IPS DF 4.7 (cell line): ENCODE measurements at regions not wholly inside any gene's neighbourhood (a gene's known extent, or its start where the extent isn't known, plus 50 kb on each side); places are given as distances from the start of the nearest gene placed in this dataset.
A peak's percentile ranks its signal among the peaks of the same experiment; 100 is the strongest.
"Not testable (repeated sequence)": the region's sequence is repeated elsewhere in the genome, so short reads cannot be mapped to it uniquely, and the experiment has no call there.

ENCODE experiments used
- DNase-seq: peaks from one replicate; pipeline ENCODE4 v3.0.0-alpha.2; 2013; ENCODE audit warnings: low spot score; ENCODE audit errors: extremely low read depth

DNA sequence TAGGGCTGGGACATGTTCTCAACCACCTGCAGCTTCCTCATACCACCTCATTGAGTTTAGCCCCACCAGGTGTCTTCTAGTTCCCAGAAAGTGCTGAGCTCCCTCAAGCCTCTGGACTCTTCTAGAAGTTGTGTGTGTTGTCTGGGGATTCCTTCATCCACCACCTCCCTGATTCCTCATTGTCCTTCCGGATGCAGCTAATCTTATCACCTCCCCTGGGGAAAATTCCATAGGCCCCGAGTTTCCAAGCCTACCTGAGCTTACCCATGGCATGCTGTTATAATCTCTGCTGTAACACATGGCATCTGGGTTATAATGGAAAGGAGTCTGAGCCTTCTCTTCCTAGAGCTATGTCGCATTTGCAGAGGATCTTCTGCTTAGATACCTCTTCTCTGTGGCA, 243.5 kb upstream of the SDK2 start:
- DNase-seq = no peak

DNA sequence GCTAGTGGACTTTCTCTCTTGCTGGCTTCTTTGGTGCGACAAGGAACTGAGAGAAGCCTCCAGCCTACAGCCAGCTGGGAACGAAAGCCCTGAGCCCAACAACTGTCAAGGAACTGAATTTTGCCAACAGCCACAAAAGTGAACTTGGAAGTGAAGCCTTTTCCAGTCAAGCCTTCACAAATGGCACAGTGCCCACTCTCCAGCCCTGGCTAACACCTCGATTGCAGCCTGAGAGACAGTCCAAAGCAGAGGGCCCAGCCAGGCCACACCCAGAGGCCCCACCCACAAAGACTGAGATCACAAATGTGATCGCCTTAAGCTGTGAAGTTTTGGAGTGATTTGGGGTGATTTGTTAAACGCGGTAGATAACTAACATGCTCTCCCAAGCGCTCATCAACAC, 244.6 kb upstream of the SDK2 start:
- DNase-seq = no peak

DNA sequence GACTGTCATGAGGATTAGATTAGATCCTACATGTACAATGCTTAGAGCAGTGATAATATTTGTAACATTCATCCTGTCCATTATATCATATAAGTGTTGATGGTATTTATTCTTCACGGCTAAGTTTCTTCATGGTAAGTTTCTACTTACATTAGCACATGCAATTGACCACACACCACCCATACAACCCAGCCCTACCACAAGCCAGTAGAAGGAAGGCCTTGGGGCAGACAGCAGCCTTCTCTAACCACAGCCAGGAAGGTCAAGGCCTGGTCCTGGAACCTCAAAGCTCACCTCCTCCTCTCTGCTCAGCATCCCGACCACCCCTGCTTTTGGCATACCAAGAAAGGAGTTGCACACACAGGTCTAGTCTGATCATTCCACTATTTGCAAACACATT, 245.2 kb upstream of the SDK2 start:
- no peak for DNase-seq

DNA sequence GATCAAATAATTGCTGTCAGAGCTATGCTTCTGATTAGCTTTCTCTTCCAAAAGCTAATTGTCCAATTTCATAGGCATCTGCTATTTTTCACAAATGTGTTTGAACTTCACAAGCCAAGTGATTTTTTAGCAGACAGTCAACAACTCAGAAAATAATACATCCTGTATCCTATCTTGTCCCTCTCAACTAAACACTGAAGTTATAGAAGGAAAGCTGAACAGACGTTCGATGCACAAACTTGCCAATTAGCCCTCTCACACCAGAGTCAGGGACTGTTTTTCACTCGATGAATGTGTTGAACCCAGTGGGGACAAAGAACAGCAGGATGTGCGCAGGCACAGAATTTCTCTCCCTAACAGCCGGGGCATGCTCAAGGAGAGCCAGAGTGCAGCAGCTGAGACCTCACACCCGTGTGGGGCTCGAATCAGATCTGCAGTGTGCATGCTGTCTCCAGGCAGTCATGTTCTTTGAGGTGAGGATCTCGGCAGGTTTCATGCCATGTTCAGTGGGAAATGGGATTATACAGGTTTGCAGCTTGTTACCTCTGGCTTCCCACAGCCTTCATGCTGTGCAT, 246.7 kb upstream of the SDK2 start:
- no peak for DNase-seq

DNA sequence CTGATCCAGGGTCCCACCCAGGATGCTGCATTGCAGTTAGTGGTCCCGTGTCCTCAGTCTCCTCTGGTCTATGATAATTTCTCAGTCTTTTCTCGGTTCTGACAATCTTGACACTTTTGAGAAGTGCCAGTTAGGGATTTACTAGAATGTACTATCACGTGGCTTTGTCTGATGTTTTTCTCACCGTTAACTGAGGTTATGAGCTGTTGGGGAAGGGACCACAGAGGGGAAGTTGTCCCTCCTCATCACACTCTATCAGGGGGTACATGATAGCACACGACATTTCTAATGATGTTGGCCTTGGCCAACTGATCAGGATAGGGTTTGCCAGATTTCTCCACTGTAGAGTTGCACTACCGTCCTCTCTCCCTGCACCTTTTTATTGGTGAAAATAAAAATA, 250.9 kb upstream of the SDK2 start:
- no peak for DNase-seq

DNA sequence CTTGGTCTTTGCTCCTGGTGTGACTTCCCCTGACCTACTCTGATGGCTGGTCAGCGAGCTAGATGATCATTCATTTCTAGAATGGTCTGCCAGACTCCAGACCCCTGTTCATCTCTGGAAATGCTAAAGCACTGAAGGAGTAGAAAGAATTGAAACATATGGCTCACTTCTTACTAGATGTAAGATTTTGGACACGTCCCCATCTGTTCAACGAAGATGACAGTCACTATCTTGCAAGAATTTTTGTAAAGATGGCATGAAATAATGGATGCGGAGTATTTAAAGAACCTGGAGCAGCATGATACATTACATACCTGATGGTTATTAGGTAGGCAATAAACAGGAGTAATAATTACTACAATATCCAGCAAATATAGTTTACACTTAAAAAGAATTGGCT, 252.7 kb upstream of the SDK2 start:
- DNase-seq = no peak

DNA sequence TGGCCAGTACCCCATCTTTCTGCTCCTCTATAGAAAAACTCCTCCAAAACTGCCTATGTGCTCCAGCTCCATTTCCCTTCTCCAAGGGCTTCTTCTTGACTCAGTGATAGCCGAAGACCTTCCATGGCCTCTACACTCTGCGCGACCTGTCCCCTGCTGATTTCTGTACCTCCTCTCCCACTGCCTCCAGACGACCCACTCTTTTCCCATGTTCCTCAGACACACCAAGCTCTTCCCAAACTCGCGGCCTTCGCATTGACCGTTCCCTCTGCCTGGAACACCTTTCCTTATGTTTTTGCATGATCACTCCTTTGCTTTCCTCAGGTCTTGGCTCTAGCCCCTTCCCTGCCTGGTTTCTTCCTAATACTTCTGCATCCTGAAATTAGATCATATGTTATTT, 255.6 kb upstream of the SDK2 start:
- DNase-seq = no peak

DNA sequence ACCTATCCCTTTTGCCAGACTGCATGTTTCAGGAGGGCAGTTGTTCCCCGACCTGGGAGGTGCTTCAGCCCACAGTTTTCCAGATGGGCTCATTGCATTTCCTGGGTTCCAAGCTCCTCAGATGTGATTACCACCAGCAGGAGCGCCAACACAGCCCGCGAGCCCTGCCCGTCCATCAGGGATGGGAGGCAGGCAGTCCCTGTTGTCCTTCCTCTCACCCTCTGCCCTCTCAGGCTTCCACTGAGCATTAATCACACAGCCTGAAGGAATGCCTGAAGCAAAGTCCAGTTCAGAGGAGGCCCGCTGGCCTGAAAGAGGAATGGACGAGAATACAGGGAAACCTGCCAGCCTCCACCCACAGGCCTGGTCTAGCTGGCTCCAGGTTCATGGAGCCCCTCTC, 256.3 kb upstream of the SDK2 start:
- DNase-seq = no peak

DNA sequence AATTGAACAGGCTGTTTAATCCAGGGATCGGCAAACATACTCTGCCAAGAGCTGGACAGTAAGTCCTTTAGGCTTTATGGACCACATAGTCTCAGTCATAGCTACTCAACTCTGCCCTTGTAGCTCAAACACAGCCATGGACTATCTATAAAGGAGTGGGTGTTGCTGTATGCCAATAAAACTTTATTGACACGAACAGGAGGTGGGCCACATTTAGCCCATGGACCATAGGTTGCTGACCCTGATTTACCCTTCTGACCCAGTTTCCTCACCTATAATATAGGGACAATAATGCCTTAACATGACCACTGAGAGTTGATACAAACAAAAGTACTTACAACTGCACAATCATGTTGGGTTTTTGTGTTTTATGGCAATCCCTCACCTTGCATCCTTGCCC, 257.0 kb upstream of the SDK2 start:
- DNase-seq = no peak

DNA sequence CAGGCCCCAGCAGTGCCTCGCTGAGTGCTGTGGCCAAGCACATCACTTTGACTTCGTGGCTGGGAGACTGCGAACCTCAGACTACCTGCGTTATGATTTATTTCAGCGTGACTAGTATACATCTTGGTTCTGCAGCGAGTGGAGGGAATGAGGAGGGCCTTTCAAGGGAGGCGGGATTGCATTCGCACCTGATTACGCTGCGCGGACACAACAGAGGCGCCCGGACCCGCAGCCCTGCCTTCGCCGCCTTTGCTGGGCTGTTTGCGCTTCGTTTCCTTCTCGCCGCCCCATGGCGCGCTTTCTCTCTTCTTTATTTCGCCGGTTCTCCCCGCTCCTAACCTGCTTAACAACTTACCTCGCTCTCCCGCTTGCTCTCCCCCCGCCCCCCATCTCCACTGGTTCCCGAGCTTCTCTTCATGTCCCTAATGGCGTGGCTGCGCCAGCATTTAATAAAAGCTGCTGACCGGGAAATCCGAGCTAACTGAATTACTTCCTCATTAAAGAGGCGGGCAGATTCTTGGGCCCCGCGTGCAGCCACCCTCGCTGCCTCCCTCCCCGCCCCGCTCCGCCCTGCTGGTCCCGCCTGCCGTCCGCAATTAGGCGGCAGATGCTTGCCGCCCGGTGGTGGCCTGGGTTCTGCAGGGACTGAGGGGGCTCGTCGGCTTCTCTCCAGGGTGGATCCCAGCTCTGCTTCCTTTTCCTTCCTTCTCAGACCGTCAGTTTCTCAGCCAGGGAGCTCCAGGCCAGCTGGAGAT, 257.6 kb upstream of the SDK2 start:
- no peak for DNase-seq

DNA sequence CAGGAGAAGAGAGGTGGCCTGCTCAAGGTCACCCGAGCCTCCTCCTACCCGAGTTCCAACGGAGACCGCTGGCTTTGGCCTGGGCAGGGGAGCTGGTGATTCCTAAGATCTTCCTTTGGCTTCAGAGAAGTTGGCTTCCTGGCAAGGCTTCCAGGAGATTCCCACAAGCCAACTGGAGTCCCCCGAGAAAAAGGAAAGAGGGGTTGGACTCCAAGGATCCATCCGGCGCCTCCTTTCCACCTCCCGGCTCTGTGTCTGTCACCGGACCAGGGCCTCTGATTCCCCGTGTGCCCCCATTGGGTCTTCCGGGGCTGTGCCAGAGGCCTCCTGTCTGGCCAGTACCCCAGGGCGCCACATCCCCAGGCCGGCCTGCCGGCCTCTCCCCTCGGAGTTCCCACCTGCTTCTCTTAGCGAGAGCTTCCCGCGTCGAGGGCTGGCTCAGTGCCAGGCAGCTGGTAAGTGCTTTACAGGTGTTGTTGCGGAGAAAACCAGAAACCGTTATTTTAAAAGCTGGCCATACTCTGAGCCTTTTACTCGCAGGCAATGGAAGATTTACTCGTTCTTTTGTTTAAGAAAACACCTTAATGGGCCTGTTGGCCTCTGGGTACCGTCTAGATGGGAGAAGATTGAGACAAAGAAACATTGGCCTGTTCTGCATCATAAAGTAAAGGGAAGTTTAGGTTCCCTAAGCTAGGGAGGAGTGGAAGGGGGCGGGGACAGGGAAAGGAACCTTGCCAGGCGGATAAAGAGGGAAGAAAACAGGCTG, 258.4 kb upstream of the SDK2 start:
- DNase-seq = peak; percentile 16

DNA sequence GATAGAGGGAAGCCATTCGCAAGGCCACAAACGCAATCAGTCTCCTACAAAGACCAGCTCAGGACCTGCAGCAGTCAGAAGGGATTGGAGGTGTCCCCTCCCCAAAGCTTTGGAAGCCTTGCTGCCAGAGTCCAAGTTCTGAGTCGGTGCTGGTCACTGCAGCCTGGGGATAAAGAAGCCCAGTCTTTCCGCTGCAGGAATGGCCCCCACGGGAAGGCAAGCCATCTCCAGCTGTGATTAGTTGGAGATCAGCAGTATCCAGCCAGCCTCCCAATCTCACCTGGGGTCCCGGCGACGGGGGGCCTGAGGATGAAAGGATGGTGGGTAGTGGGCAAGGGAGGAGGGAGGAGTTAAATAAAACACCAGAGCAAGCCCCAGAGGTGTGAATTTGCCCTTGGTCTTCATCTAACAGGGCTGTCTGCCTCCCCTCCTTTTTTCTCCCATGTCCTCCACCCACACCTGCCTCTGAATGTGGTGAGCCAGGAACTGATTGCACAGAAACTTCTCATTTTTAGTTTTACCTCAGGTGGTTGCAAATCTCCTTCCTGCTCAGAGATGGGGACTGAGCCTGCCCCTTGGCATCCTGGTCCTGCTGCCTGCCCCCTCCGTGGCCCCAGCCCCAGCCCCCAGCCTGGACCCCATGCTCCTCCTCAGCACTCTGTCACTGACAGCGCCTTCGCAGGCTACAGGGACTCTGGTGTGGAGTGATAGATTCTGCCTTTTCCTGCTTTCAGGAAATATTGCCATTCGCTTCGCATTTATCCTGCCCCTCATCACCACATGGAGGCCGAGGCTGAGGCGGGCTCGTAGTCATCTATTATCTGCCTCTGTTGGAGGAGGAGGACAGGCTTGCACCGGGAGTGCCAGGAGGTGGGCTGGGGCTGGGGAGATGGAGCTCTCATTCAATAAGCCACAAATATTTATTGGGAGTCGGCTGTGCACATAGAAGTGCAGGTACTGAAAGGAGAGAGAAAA, 262.9 kb upstream of the SDK2 start:
- no peak for DNase-seq

DNA sequence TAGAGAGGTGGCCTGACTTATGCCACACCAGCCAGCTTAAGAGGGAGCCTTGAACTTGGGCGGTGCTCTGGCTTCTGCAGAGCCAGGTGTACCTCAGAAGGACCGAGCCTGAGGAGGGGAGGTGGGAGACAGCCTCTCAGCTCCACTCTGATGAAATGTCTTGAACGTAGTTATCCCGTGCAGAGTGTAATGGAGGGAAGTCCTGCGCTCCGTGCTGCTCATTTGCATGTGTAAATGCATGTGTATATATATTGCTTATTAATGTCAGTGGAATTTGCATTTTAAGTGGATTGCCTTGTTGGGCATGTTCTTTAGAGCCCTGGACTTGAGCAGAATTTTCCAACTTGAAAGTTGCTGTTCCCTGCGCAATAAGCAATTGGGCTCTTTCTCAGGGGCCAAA, 264.9 kb upstream of the SDK2 start:
- no peak for DNase-seq

DNA sequence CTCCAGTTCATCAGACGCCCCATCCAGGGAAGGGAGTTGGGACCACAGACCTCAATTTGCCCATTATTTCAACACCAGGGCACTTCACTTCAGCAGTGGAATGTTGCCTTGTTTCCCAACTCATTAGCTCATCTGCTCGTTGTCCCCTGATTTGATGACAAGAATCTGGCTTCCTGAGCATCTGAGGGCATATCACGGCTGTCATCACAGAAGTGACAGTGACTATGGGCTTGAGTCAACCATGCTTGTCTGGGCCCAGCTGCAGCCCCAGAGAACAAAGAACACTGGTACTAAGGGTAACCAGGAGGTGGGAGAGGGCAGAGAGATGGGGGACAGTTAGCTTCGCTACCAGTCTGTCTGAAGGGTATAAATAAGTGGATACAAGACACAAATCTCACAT, 266.0 kb upstream of the SDK2 start:
- DNase-seq = no peak

DNA sequence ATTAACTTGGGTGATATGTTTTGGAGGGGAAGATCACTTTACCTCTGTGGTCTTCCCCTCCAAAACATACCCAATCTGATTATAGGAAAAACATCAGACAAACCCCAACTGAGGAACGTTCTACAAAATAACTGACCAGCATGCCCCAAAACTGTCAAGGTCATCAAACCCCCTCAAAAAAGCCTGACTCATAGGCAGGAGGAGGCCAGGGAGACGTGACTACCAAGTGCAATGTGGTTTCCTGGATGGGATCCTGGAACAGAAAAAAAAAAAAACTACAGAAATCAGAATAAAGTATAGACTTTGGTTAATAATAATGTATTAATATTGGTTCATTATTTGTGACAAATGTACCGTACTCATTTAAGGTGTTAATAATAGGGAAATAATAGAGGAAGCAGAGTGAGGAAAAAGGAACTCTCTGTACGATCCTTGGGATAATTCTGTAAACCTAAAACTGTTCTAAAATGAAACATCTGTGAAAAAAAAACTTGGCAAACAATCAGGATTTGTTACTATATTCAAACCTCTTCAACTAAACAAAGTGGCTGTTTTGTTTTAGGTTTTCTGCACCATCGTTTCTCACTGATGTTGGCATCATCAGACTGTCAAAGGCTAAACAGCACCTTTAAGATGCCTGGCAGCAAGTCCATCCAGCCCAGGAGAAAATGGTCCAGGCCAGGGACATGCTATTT, 266.7 kb upstream of the SDK2 start:
- DNase-seq = no peak

DNA sequence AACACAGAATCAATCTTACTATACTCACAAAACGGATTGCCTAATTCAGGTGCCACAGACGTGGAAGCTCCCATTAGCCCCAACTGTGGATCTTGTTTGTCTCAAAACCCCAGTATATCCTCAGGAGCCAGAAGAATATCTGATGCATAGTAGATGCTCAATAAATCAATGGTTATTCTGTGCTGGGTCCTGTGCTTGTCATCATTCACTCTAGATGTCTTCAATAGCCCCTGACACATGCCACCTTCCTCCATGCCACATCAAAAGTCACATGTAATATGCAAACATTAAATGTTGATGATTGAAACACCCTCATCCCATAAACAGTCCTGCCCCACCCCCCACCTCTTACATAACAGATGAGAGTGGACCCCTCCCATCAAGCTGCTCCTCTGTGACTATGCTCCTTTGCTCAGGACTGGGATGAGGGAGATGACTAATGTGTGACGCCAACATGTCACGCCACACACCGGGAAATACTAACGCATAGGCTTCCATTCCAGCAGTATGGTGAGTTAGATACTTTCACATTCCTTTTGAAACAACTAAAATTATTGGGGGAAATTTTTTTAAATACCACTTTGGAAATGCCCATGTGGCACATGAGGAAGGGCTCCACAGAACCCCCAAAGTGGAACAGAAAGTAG, 267.6 kb upstream of the SDK2 start:
- DNase-seq = no peak

DNA sequence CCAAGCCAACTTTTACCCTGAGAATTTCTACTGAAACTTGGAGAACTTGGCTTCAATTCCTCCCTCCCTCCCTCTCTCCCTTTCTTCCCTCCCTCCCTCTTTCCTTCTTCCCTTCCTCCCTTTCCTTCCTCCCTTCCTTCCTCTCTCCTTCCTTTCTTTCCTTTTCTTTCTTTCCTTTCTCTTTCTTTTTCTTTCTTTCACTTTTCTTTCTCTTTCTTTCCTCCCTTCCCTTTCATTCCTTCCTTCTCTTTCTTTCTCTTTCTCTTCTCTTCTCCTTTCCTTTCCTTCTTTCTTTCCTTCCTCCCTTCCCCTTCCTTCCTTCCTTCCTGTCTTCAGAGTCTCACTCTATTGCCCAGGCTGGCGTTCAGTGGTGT, 268.1 kb upstream of the SDK2 start:
- DNase-seq = no peak

DNA sequence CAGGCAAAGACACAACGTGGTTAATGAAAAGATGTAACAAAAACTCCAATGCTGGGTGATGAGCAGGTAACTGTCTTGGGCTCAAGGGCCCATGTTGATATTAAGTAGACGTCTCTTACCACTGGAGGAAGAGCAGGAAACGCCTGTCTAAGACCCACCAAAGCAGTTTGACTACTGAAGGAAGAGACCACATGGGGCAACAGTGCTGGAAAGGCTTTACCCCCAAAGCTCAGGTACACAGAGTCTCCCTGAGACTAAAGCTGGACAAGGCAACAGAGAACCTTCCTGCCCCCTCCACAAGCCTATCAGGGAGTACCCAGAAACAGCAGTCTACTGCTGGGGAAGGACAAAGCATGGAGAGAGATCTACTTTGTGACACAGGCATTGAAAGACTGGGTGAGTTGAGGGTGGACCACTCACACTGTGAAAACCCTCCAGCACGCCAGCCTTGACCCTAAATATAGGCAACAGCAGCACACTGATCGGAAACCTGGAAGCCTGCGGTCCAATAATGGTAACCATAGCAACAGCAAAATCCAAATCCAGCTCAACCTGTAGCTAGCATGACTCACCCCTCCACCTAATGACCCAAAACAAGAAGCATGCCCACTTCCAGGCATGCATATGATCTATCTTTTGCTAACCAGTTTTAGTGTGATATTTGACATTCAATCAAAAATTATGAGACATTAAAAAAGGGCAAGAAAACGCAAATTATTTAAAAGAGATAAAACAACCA, 270.5 kb upstream of the SDK2 start:
- no peak for DNase-seq

DNA sequence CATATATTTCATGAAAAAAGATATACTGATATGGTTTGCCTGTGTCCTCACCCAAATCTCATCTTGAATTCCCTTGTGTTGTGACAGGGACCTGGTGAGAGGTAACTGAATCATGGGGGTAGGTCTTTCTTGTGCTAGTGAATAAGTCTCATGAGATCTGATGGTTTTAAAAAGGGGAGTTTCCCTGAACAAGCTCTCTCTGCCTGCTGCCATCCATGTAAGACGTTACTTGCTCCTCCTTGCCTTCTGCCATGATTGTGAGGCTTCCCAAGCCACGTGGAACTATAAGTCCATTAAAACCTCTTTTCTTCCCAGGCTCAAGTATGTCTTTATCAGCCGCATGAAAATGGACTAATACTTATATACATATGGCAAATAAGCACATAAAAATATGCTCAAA, 274.8 kb upstream of the SDK2 start:
- not testable (repeated sequence) for DNase-seq

DNA sequence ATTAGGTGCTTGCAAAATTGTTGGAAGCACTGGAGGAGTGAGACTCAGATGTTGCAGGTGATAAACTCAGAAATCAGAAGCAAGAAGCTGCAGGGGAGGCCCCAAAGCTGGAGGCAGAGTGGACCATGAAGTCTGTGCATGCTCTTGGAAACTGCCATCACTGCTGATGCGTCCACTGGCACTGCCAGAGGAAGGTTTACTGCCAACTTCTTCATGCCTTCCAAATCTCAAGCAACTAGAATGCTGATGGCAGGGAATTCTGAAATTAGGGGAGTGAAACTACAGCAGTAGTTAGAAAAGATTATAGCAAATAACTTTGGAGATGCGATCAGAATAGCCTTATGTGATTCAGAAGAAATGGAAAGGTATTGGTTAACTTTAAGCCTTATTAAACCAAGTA, 277.1 kb upstream of the SDK2 start:
- no peak for DNase-seq
